DND-41 (cell line): ENCODE measurements at regions not wholly inside any gene's neighbourhood (a gene's known extent, or its start where the extent isn't known, plus 50 kb on each side); places are given as distances from the start of the nearest gene placed in this dataset.

Experiments
- ATAC-seq: fragments of 200-7000 bp; cut with Tn5 transposase; 3 replicates; pipeline ENCODE4 v1.9.1; 2021; ENCODE audit warnings: low read depth; ENCODE audit not compliant: insufficient read depth
- DNase-seq: peaks from one replicate; pipeline ENCODE4 v3.0.0-alpha.2; 2020
- H2AFZ ChIP-seq: 2 replicates; pipeline ENCODE4 v1.6.0; 2012; ENCODE audit warnings: low read depth, low read length
- H3K27ac ChIP-seq: 2 replicates; pipeline ENCODE4 v1.5.1; 2012; ENCODE audit warnings: low read length, inconsistent platforms
- H3K27me3 ChIP-seq: fragments of 200-600 bp; sonication (generic); 2 replicates; pipeline ENCODE4 v1.6.0; 2012; ENCODE audit warnings: low read length, mild to moderate bottlenecking, inconsistent platforms; ENCODE audit not compliant: insufficient read depth, poor library complexity
- H3K36me3 ChIP-seq: 2 replicates; pipeline ENCODE4 v1.5.1; 2012; ENCODE audit warnings: low read length, inconsistent platforms; ENCODE audit not compliant: insufficient read depth
- H3K4me1 ChIP-seq: 2 replicates; pipeline ENCODE4 v1.5.1; 2012; ENCODE audit warnings: mild to moderate bottlenecking, low read length; ENCODE audit not compliant: insufficient read depth
- H3K4me2 ChIP-seq: 2 replicates; pipeline ENCODE4 v1.6.0; 2012; ENCODE audit warnings: mild to moderate bottlenecking, moderate library complexity, low read length, inconsistent platforms; ENCODE audit not compliant: insufficient read depth
- H3K4me3 ChIP-seq, 2 experiments: fragments of 200-600 bp in 1 of 2; shearing (Covaris generic) in 1 of 2; 2 replicates each; pipeline ENCODE4 v1.5.1; 2012 to 2016; ENCODE audit warnings: inconsistent platforms in 2 of 2, low read length in 2 of 2, mild to moderate bottlenecking in 2 of 2, low read depth in 1 of 2, moderate library complexity in 1 of 2
- H3K79me2 ChIP-seq: 2 replicates; pipeline ENCODE4 v1.6.0; 2012; ENCODE audit warnings: low read length, inconsistent platforms; ENCODE audit not compliant: insufficient read depth
- H3K9ac ChIP-seq: 2 replicates; pipeline ENCODE4 v1.6.0; 2012; ENCODE audit warnings: low read depth, mild to moderate bottlenecking, inconsistent platforms, low read length, moderate library complexity
- H3K9me3 ChIP-seq: 2 replicates; pipeline ENCODE4 v1.5.1; 2012; ENCODE audit warnings: low read length, moderate library complexity, mild to moderate bottlenecking, inconsistent platforms; ENCODE audit not compliant: insufficient read depth, severe bottlenecking
- H4K20me1 ChIP-seq: 2 replicates; pipeline ENCODE4 v1.6.0; 2012; ENCODE audit warnings: low read length; ENCODE audit not compliant: insufficient read depth
- EZH2 ChIP-seq: IDR thresholded peaks from 3 replicates; pipeline ENCODE4 v1.6.1; 2012; ENCODE audit warnings: borderline replicate concordance, low read depth, mild to moderate bottlenecking, moderate library complexity, low read length, inconsistent platforms; ENCODE audit not compliant: severe bottlenecking
- TF ChIP-seq, protein P1 (sequence below): IDR thresholded peaks from 2 replicates; pipeline ENCODE4 v1.5.1; 2012; ENCODE audit warnings: borderline replicate concordance, low read length, moderate library complexity, mild to moderate bottlenecking; ENCODE audit not compliant: poor library complexity, severe bottlenecking; ENCODE audit errors: extremely low read depth

DNA sequence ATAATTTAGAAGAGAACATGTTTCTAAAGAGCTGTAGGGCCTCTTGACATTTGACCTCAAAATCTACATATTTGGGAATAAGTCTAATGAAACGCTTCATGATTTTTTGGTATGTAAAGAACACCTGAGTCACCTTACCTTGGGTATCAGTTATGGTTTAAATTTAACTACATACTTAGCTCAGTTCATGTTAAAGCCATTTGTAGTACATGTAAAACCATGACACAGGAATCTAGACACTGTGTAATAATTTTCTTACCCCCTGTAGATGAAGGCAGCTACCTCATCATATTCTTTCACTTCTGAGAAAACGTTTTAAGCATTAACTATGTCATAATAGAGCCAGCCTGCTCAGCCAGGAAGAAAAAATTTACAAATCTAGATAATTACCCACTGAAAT lies 105.8 kb upstream of the CPNE8 start:
- H3K27me3 ChIP-seq = no peaks in the 10 kb centered on the region
- no peaks in the 10 kb centered on the region for H3K9me3 ChIP-seq
- no peak for ATAC-seq
- no peaks in the 10 kb centered on the region for H3K36me3 ChIP-seq
- no peak overlapping the region for H3K4me2 ChIP-seq
- H4K20me1 ChIP-seq = no peaks in the 10 kb centered on the region
- H3K9ac ChIP-seq = no peak overlapping the region
- no peak overlapping the region for H3K4me3 ChIP-seq
- no peak overlapping the region for H3K27ac ChIP-seq
- H3K4me1 ChIP-seq = no peaks in the 10 kb centered on the region
- no peak overlapping the region for H2AFZ ChIP-seq
- H3K79me2 ChIP-seq = no peaks in the 10 kb centered on the region
- no peak for TF ChIP-seq EZH2
- TF ChIP-seq, protein P1, sequence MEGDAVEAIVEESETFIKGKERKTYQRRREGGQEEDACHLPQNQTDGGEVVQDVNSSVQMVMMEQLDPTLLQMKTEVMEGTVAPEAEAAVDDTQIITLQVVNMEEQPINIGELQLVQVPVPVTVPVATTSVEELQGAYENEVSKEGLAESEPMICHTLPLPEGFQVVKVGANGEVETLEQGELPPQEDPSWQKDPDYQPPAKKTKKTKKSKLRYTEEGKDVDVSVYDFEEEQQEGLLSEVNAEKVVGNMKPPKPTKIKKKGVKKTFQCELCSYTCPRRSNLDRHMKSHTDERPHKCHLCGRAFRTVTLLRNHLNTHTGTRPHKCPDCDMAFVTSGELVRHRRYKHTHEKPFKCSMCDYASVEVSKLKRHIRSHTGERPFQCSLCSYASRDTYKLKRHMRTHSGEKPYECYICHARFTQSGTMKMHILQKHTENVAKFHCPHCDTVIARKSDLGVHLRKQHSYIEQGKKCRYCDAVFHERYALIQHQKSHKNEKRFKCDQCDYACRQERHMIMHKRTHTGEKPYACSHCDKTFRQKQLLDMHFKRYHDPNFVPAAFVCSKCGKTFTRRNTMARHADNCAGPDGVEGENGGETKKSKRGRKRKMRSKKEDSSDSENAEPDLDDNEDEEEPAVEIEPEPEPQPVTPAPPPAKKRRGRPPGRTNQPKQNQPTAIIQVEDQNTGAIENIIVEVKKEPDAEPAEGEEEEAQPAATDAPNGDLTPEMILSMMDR = no peak
- DNase-seq = no peak

DNA sequence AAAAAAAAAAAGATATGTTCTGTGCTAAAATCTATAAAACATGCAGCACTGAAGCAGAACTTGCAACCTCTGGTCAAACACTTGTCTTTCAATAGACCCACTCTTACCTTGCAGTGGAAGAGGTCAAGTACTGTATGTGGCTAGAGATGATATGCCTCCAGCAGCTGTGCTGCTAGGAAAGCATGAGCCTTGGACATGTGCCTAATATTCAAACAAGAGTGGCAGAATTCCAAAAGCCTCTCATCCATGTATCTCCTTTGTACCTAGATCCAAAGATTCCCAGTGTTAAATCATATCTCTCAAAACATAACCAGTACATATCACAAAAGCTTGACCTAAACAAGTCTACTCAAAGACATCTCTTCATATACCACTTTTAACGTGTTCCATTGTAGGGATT lies 105.0 kb upstream of the CPNE8 start:
- Histone ChIP-seq H3K27me3 (no peaks in the 10 kb centered on the region), H3K4me3 (no peak overlapping the region), H3K27ac (no peak overlapping the region), H2AFZ (no peak overlapping the region), H4K20me1 (no peaks in the 10 kb centered on the region), H3K79me2 (no peaks in the 10 kb centered on the region), H3K4me2 (no peak overlapping the region), H3K36me3 (no peaks in the 10 kb centered on the region), H3K9ac (no peak overlapping the region), H3K4me1 (no peaks in the 10 kb centered on the region), H3K9me3 (no peaks in the 10 kb centered on the region)
- ATAC-seq = no peak
- no peak for TF ChIP-seq EZH2
- TF ChIP-seq, protein P1 = no peak
- DNase-seq = no peak

DNA sequence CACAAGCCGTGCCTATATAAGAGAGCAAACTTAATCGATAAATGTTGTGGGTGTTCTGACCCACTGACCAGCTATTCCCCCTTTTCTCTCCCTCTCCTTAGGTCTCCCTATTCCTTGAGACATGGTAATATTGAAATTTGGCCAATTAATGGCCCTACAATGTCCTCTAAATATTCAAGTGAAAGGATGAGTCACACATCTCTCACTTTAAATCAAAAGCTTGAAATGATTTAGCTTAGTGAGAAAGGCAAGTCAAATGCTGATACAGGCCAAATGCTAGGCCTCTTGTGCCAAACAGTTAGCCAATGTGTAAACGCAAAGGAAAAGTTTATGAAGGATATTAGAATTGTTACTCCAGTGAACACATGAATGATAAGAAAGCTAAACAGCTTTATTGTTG lies 102.2 kb upstream of the CPNE8 start:
- TF ChIP-seq, protein P1 = no peak
- TF ChIP-seq EZH2 = no peak
- ATAC-seq = no peak
- H2AFZ ChIP-seq = no peak overlapping the region
- H3K27me3 ChIP-seq = no peaks in the 10 kb centered on the region
- H3K9ac ChIP-seq = no peak overlapping the region
- no peaks in the 10 kb centered on the region for H4K20me1 ChIP-seq
- no peaks in the 10 kb centered on the region for H3K79me2 ChIP-seq
- H3K4me2 ChIP-seq = no peak overlapping the region
- H3K4me1 ChIP-seq = no peaks in the 10 kb centered on the region
- H3K9me3 ChIP-seq = no peaks in the 10 kb centered on the region
- DNase-seq = no peak
- H3K4me3 ChIP-seq = no peak overlapping the region
- H3K27ac ChIP-seq = no peak overlapping the region
- no peaks in the 10 kb centered on the region for H3K36me3 ChIP-seq

DNA sequence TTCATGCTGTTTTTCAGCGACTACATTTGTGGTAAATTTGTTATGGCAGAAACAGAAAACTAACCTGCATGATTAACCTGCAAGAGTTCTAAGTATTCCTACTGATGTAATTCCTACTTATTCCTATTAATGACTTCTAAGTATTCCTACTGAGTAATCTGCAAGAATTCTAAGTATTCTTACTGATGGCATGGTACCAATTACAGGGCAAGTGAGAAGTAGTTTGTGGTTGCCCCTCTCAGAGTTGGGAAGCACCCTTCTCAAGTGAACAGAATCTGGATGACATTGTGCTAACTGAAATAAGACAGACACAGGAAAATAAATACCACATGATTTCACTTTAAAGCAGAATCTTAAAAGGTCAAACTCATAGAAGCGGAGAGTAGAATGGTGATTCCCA lies 100.9 kb upstream of the CPNE8 start:
- no peaks in the 10 kb centered on the region for H3K36me3 ChIP-seq
- DNase-seq (no peak), ATAC-seq (no peak)
- H3K27me3 ChIP-seq = no peaks in the 10 kb centered on the region
- H2AFZ ChIP-seq = no peak overlapping the region
- no peaks in the 10 kb centered on the region for H3K9me3 ChIP-seq
- H3K27ac ChIP-seq = no peak overlapping the region
- H4K20me1 ChIP-seq = no peaks in the 10 kb centered on the region
- no peak overlapping the region for H3K4me3 ChIP-seq
- no peak overlapping the region for H3K4me2 ChIP-seq
- no peak for TF ChIP-seq EZH2
- TF ChIP-seq, protein P1 = no peak
- no peaks in the 10 kb centered on the region for H3K79me2 ChIP-seq
- H3K9ac ChIP-seq = no peak overlapping the region
- no peaks in the 10 kb centered on the region for H3K4me1 ChIP-seq
